HUES6 (cell line): ENCODE measurements at regions not wholly inside any gene's neighbourhood (a gene's known extent, or its start where the extent isn't known, plus 50 kb on each side); places are given as distances from the start of the nearest gene placed in this dataset.

ENCODE experiments used
- H3K27ac ChIP-seq: 2 replicates; pipeline ENCODE4 v1.7.0; 2013; ENCODE audit warnings: low read depth, mild to moderate bottlenecking, low read length, inconsistent platforms
- H3K27me3 ChIP-seq: 2 replicates; pipeline ENCODE4 v1.6.1; 2013; ENCODE audit warnings: low read length; ENCODE audit not compliant: control insufficient read depth, insufficient read depth
- H3K36me3 ChIP-seq: 2 replicates; pipeline ENCODE4 v1.6.1; 2013; ENCODE audit warnings: low read length; ENCODE audit not compliant: control insufficient read depth, insufficient read depth
- H3K4me1 ChIP-seq: 2 replicates; pipeline ENCODE4 v1.6.1; 2013; ENCODE audit warnings: low read length; ENCODE audit not compliant: control insufficient read depth, insufficient read depth
- H3K4me3 ChIP-seq: 2 replicates; pipeline ENCODE4 v1.5.1; 2013; ENCODE audit warnings: low read depth, low read length
- H3K9ac ChIP-seq: one replicate; pipeline ENCODE4 v1.6.1; 2013; ENCODE audit warnings: mild to moderate bottlenecking, low read length
- H3K9me3 ChIP-seq: 2 replicates; pipeline ENCODE4 v1.6.1; 2013; ENCODE audit warnings: low read depth, low read length; ENCODE audit not compliant: control insufficient read depth, insufficient read depth

GRCh38 chr13:106112191-106112590 lies 423.3 kb downstream of the EFNB2 start:
- H3K27me3 ChIP-seq = no peaks in the 10 kb centered on the region
- H3K27ac ChIP-seq = no peak overlapping the region
- H3K4me1 ChIP-seq = no peaks in the 10 kb centered on the region
- H3K4me3 ChIP-seq = no peak overlapping the region
- H3K9ac ChIP-seq = no peak overlapping the region
- no peaks in the 10 kb centered on the region for H3K36me3 ChIP-seq
- no peaks in the 10 kb centered on the region for H3K9me3 ChIP-seq

- Histone ChIP-seq H3K27me3 (no peaks in the 10 kb centered on the region), H3K4me3 (no peak overlapping the region), H3K27ac (no peak overlapping the region), H3K36me3 (no peaks in the 10 kb centered on the region), H3K9me3 (no peaks in the 10 kb centered on the region), H3K4me1 (no peaks in the 10 kb centered on the region), H3K9ac (no peak overlapping the region)
These were observed 425.1 kb downstream of the EFNB2 start for GRCh38 chr13:106110241-106110855.

- Histone ChIP-seq H3K27ac (no peak overlapping the region), H3K36me3 (no peaks in the 10 kb centered on the region), H3K9me3 (no peaks in the 10 kb centered on the region), H3K27me3 (no peaks in the 10 kb centered on the region), H3K4me3 (no peak overlapping the region), H3K4me1 (peaks cover 4% of the 10 kb centered on the region; the same call in 1 of the 2 replicates), H3K9ac (no peak overlapping the region)
These were observed 426.1 kb downstream of the EFNB2 start for GRCh38 chr13:106109391-106109791.

DNA sequence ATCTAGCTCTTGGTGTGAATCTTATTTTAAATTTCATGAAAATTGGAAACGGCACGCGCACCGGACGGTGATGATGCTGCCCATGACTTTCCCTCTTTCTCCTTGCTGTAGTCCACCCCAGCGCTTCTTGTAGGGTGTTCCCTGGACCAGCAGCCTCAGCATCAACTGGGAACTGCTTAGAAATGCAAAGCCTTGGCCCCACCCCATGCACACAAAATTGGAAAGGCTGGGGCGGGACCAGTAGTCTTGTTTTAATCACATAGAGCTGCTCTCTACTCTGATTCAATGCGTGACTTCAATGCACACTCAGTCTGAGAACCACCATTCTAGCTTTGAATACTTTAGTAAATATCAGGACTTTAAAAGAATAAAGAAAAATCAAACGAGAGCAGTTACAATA lies 427.1 kb downstream of the EFNB2 start:
- Histone ChIP-seq H3K4me3 (no peak overlapping the region), H3K27ac (no peak overlapping the region), H3K9me3 (no peaks in the 10 kb centered on the region), H3K36me3 (no peaks in the 10 kb centered on the region), H3K4me1 (peaks cover 14% of the 10 kb centered on the region; the same call in 1 of the 2 replicates), H3K27me3 (no peaks in the 10 kb centered on the region), H3K9ac (no peak overlapping the region)

- Histone ChIP-seq H3K4me3 (no peak overlapping the region), H3K9me3 (no peaks in the 10 kb centered on the region), H3K36me3 (no peaks in the 10 kb centered on the region), H3K27me3 (no peaks in the 10 kb centered on the region), H3K4me1 (peaks cover 16% of the 10 kb centered on the region; the same call in 1 of the 2 replicates), H3K27ac (no peak overlapping the region), H3K9ac (no peak overlapping the region)
These were observed 428.4 kb downstream of the EFNB2 start for GRCh38 chr13:106107061-106107460.

GRCh38 chr13:106105153-106105552 lies 430.3 kb downstream of the EFNB2 start:
- Histone ChIP-seq H3K4me1 (peaks cover 33% of the 10 kb centered on the region), H3K4me3 (no peak overlapping the region), H3K9ac (no peak overlapping the region), H3K36me3 (no peaks in the 10 kb centered on the region), H3K9me3 (no peaks in the 10 kb centered on the region), H3K27ac (no peak overlapping the region), H3K27me3 (no peaks in the 10 kb centered on the region)

- Histone ChIP-seq H3K27me3 (no peaks in the 10 kb centered on the region), H3K9ac (peak overlapping the region; percentile 45), H3K4me3 (no peak overlapping the region), H3K9me3 (no peaks in the 10 kb centered on the region), H3K36me3 (no peaks in the 10 kb centered on the region), H3K4me1 (peaks cover 40% of the 10 kb centered on the region), H3K27ac (peak overlapping the region; percentile 15; the same call in 1 of the 2 replicates)
These were observed 431.1 kb downstream of the EFNB2 start for GRCh38 chr13:106104281-106104901.

- Histone ChIP-seq H3K9ac (no peak overlapping the region), H3K4me1 (peaks cover 46% of the 10 kb centered on the region), H3K36me3 (no peaks in the 10 kb centered on the region), H3K9me3 (no peaks in the 10 kb centered on the region), H3K27ac (peak overlapping the region; percentile 15; the same call in 1 of the 2 replicates), H3K4me3 (no peak overlapping the region), H3K27me3 (no peaks in the 10 kb centered on the region)
These were observed 431.7 kb downstream of the EFNB2 start for GRCh38 chr13:106103779-106104178.

DNA sequence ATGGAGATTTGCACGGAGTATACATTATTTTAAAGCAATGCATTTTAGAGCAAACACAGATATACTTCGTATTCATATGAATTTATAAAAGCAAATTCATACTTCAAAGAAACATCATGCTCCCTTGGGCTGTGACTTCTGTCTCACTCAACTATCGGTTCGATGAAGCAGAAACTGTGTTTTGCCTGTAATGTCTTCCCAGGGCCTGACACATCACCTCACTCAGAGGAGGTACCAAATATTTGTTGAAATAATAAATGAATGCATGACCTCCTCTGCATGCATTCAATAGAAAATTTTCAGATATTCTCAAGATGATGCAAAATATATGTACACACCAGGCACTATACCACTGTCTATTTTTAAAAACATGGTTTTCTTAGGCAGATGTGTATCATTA lies 432.7 kb downstream of the EFNB2 start:
- Histone ChIP-seq H3K27me3 (no peaks in the 10 kb centered on the region), H3K36me3 (no peaks in the 10 kb centered on the region), H3K27ac (no peak overlapping the region), H3K4me1 (peaks cover 56% of the 10 kb centered on the region), H3K4me3 (no peak overlapping the region), H3K9me3 (no peaks in the 10 kb centered on the region), H3K9ac (no peak overlapping the region)

DNA sequence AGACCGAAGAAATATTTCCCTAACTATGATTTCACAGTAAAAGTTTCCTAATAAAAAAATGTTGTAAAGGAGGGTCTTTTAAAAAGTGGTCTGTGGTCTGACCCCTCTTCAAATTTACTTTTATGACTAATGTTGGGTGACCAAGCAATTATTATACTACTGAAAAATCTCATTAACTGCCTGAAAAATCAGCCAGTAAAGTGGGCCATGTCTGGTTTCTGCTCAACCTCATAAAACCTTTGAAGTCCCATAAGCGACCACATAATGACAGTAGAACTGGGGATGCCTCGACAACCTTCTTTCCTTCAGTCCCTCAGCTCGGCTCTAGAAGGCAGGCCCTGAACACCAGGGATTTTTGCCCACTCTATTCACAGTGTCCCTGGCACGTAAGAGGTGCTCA lies 434.3 kb downstream of the EFNB2 start:
- Histone ChIP-seq H3K4me3 (no peak overlapping the region), H3K9ac (peak overlapping the region; percentile 32), H3K27me3 (no peaks in the 10 kb centered on the region), H3K4me1 (peaks cover 57% of the 10 kb centered on the region), H3K27ac (peak overlapping the region; percentile 77), H3K36me3 (no peaks in the 10 kb centered on the region), H3K9me3 (no peaks in the 10 kb centered on the region)

GRCh38 chr13:106100171-106100919 lies 435.1 kb downstream of the EFNB2 start:
- Histone ChIP-seq H3K9ac (peak overlapping the region; percentile 49), H3K4me3 (peak overlapping the region; percentile 11), H3K36me3 (no peaks in the 10 kb centered on the region), H3K9me3 (no peaks in the 10 kb centered on the region), H3K4me1 (peaks cover 57% of the 10 kb centered on the region), H3K27me3 (no peaks in the 10 kb centered on the region), H3K27ac (peak overlapping the region; percentile 77)
